SHP77 treated with DMSO at 0.1 percent for 48 hours (cell line): ENCODE measurements at regions not wholly inside any gene's neighbourhood (a gene's known extent, or its start where the extent isn't known, plus 50 kb on each side); places are given as distances from the start of the nearest gene placed in this dataset.
"Not testable (repeated sequence)": the region's sequence is repeated elsewhere in the genome, so short reads cannot be mapped to it uniquely, and the experiment has no call there.

Experiments
- DNase-seq: peaks from one replicate; lab custom pipeline; 2025; lab: John Stamatoyannopoulos, UW

- no peak for DNase-seq
Observed at GRCh38 chr13:111064661-111065060, 50.4 kb upstream of the ARHGEF7 start.

- no peak for DNase-seq
Observed at GRCh38 chr13:111062966-111063365, 52.1 kb upstream of the ARHGEF7 start.

GRCh38 chr13:111062305-111062704 lies 52.8 kb upstream of the ARHGEF7 start:
- DNase-seq, result no peak

GRCh38 chr13:111061358-111062045 lies 53.6 kb upstream of the ARHGEF7 start:
- DNase-seq, result no peak

GRCh38 chr13:111060237-111060919 lies 54.7 kb upstream of the ARHGEF7 start:
- no peak for DNase-seq

GRCh38 chr13:111058796-111059506 lies 56.2 kb upstream of the ARHGEF7 start:
- DNase-seq, result no peak

GRCh38 chr13:111058339-111058738 lies 56.8 kb upstream of the ARHGEF7 start:
- DNase-seq, result not testable (repeated sequence)

GRCh38 chr13:111051726-111052232 lies 63.3 kb upstream of the ARHGEF7 start:
- DNase-seq, result not testable (repeated sequence)

GRCh38 chr13:111051041-111051725 lies 63.9 kb upstream of the ARHGEF7 start:
- DNase-seq, result no peak

- DNase-seq, result no peak
Observed at GRCh38 chr13:111050539-111050879, 64.6 kb upstream of the ARHGEF7 start.

GRCh38 chr13:111049791-111050538 lies 65.1 kb upstream of the ARHGEF7 start:
- no peak for DNase-seq

- DNase-seq, result no peak
Observed at GRCh38 chr13:111048387-111048786, 66.7 kb upstream of the ARHGEF7 start.

GRCh38 chr13:111047326-111047725 lies 67.8 kb upstream of the ARHGEF7 start:
- no peak for DNase-seq

- DNase-seq, result no peak
Observed at GRCh38 chr13:111046590-111047141, 68.4 kb upstream of the ARHGEF7 start.

- no peak for DNase-seq
Observed at GRCh38 chr13:111045170-111045569, 69.9 kb upstream of the ARHGEF7 start.

GRCh38 chr13:111044087-111044830 lies 70.9 kb upstream of the ARHGEF7 start:
- DNase-seq, result no peak

GRCh38 chr13:111043575-111043982 lies 71.5 kb upstream of the ARHGEF7 start:
- DNase-seq, result no peak

GRCh38 chr13:111042661-111043226 lies 72.4 kb upstream of the ARHGEF7 start:
- DNase-seq, result no peak

- DNase-seq, result no peak
Observed at GRCh38 chr13:111040830-111041229, 74.3 kb upstream of the ARHGEF7 start.

GRCh38 chr13:111039735-111040134 lies 75.4 kb upstream of the ARHGEF7 start:
- DNase-seq, result no peak
